Osteoblast (primary cell): ENCODE measurements at regions not wholly inside any gene's neighbourhood (a gene's known extent, or its start where the extent isn't known, plus 50 kb on each side); places are given as distances from the start of the nearest gene placed in this dataset.
"Not testable (repeated sequence)": the region's sequence is repeated elsewhere in the genome, so short reads cannot be mapped to it uniquely, and the experiment has no call there.

ENCODE experiments used
- DNase-seq: peaks from one replicate; pipeline ENCODE4 v3.0.0; 2011; ENCODE audit warnings: low spot score, mixed read lengths; ENCODE audit not compliant: insufficient read length; ENCODE audit errors: missing footprints
- H2AFZ ChIP-seq: 2 replicates; pipeline ENCODE4 v1.6.0; 2011; ENCODE audit warnings: mild to moderate bottlenecking, low read length
- H3K27ac ChIP-seq: 2 replicates; pipeline ENCODE4 v1.5.1; 2011; ENCODE audit warnings: mild to moderate bottlenecking, low read depth, low read length, moderate library complexity
- H3K27me3 ChIP-seq: 2 replicates; pipeline ENCODE4 v1.6.0; 2012; ENCODE audit warnings: mild to moderate bottlenecking, control low read depth, inconsistent platforms, low read length, moderate library complexity; ENCODE audit not compliant: insufficient read depth
- H3K36me3 ChIP-seq: 2 replicates; pipeline ENCODE4 v1.5.1; 2011; ENCODE audit warnings: mild to moderate bottlenecking, low read length, control low read depth, moderate library complexity; ENCODE audit not compliant: insufficient read depth
- H3K4me1 ChIP-seq: 2 replicates; pipeline ENCODE4 v1.5.1; 2011; ENCODE audit warnings: mild to moderate bottlenecking, low read length, control low read depth, moderate library complexity; ENCODE audit not compliant: insufficient read depth
- H3K4me2 ChIP-seq: 2 replicates; pipeline ENCODE4 v1.6.0; 2011; ENCODE audit warnings: mild to moderate bottlenecking, low read length; ENCODE audit not compliant: insufficient read depth
- H3K4me3 ChIP-seq: fragments of 200-600 bp; sonication (generic); 3 replicates; pipeline ENCODE4 v1.5.1; 2012; ENCODE audit warnings: mild to moderate bottlenecking, low read length, inconsistent platforms; ENCODE audit not compliant: insufficient read depth
- H3K79me2 ChIP-seq: 2 replicates; pipeline ENCODE4 v1.6.0; 2012; ENCODE audit warnings: mild to moderate bottlenecking, low read length, control low read depth, inconsistent platforms; ENCODE audit not compliant: insufficient read depth
- H3K9me3 ChIP-seq: 2 replicates; pipeline ENCODE4 v1.5.1; 2011; ENCODE audit warnings: low read depth, low read length, control low read depth
- H4K20me1 ChIP-seq: 2 replicates; pipeline ENCODE4 v1.6.0; 2012; ENCODE audit warnings: mild to moderate bottlenecking, low read length, control low read depth; ENCODE audit not compliant: insufficient read depth

DNA sequence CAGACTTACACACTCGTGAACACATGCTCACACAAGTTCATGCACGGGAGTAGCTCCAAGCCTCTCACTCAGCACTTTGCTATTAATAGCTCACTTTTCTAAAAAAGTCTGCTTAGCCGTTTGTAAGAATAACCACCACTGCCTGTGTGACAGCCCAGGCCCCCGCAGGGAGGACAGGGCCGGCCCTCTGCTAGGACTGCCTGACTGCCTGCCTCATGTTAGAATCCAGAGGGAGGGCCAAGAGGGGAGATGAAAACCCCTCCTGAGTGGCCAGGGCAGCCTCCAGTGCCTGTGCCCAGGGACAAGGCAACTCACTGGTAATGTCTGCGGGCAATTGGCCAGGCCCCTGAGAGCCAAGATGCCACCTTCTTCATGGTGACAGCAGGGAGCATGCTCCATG is 152.9 kb upstream of the PLGLB2 start:
- not testable (repeated sequence) for DNase-seq, H3K4me3 ChIP-seq, H3K4me1 ChIP-seq

DNA sequence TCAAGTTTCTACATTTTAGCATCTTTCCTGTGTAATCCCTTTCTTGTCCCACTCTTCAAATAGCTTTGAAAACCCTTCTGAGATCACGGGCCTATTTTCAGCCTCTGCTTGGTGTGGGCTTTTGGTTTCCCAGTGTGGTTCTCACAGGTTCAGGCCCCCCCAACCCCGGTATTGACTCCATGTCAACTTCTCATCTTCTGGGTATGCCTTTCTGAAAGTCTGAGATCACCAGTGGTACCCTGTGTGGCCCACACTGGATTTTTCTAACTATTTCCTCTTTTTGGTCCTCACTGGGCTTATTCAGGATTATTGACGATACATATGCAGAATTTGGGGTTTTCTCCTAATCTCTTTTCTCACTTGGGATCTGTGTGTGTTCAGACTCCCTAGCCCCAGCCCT is 146.9 kb upstream of the PLGLB2 start:
- H3K4me3 ChIP-seq, H3K27ac ChIP-seq, H4K20me1 ChIP-seq, DNase-seq, H3K27me3 ChIP-seq, H3K9me3 ChIP-seq, H3K4me1 ChIP-seq, H3K79me2 ChIP-seq, H3K36me3 ChIP-seq, H3K4me2 ChIP-seq, H2AFZ ChIP-seq: not testable (repeated sequence)

More for the DNA sequence above, 152.9 kb upstream of the PLGLB2 start:
- not testable (repeated sequence) for H3K27ac ChIP-seq, H3K4me2 ChIP-seq, H2AFZ ChIP-seq, H4K20me1 ChIP-seq, H3K79me2 ChIP-seq, H3K27me3 ChIP-seq, H3K36me3 ChIP-seq, H3K9me3 ChIP-seq

DNA sequence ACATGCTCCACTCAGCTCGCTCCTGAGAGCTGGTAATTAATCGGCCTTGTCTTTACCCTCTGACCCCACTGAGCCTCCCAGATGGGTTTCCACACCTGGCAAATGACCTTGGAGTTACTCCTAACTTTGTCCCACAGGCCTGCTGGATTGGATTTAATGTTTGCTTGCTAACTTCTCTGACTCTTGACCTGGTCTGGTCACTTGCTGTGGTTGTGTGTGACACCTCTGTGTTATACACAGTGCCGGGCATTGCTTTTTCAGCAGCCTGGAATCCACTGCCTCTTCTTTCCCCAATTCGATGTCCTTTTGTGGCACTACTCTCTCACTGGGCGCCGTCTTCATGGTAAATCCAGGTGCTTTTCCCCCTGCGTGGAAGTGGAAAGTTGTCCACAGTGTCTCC is 145.8 kb upstream of the PLGLB2 start:
- not testable (repeated sequence) for H3K4me1 ChIP-seq, H4K20me1 ChIP-seq, H3K27me3 ChIP-seq, H2AFZ ChIP-seq, H3K9me3 ChIP-seq, DNase-seq, H3K79me2 ChIP-seq, H3K4me2 ChIP-seq, H3K27ac ChIP-seq, H3K36me3 ChIP-seq, H3K4me3 ChIP-seq

DNA sequence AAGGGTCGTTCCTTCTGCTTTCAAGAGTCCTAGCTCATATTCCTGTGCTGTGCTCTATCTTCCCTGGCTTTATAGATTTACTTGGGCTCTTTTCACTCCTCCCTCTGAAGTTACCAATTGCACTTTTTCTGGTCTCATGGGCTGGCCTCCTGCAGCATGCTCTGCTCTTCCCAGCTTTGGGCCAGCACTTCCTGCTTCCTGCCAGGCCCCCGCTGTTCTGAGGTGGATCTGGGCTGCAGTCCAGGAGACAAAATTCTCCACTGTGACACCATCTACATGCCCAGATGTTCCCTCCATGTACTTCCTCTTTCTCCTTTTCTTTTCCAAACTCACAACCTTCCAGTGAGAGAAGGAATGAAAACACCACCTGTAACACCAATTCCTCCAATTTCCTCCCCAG is 145.2 kb upstream of the PLGLB2 start:
- not testable (repeated sequence) for H3K9me3 ChIP-seq, H3K27me3 ChIP-seq, H3K4me2 ChIP-seq, H2AFZ ChIP-seq, H3K4me1 ChIP-seq, H3K27ac ChIP-seq, H3K4me3 ChIP-seq, DNase-seq, H4K20me1 ChIP-seq, H3K36me3 ChIP-seq, H3K79me2 ChIP-seq

DNA sequence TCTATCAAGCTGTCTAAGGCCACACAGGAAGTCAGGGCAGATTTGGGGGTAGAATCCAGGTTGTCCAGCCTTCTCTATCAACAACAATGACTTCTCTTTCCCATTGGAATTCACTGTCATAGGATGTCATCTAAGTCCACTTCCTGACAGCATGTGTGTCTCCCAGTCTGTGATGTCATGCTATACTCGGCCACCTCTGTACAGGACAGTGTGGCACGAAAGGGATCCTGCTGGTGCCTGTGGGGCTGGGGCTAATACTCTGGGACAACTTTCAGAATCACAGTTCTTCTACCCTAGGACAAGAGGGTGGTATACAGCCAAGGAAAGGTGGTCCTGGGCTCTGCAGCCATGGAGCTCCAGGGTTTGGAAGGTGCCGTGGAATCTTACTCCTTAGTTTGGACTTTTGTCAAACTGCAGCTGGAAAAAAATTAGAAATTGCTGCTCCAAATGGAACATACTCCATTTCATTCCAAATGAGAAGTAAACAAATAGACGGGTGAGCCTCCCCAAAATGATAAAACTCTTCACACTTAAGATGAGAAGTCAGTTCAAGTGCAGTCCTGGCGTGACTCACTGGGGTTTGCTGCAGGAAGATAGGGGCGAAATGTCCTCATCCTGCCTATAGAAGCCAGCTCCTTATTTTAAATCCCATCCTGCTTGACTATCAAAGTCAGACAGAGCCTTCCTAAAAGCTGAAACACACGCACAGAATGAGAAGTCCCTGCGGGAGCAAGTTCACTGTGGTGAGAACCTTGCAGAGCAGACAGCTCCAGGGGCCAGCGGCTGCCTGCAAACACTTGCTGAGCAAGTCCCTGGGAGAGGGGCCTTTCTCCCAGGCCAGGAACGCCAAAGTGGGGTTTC is 144.2 kb upstream of the PLGLB2 start:
- not testable (repeated sequence) for H3K27ac ChIP-seq, H3K36me3 ChIP-seq, H3K79me2 ChIP-seq, H3K9me3 ChIP-seq, H4K20me1 ChIP-seq, H3K27me3 ChIP-seq, H3K4me2 ChIP-seq, DNase-seq, H3K4me1 ChIP-seq, H3K4me3 ChIP-seq, H2AFZ ChIP-seq

DNA sequence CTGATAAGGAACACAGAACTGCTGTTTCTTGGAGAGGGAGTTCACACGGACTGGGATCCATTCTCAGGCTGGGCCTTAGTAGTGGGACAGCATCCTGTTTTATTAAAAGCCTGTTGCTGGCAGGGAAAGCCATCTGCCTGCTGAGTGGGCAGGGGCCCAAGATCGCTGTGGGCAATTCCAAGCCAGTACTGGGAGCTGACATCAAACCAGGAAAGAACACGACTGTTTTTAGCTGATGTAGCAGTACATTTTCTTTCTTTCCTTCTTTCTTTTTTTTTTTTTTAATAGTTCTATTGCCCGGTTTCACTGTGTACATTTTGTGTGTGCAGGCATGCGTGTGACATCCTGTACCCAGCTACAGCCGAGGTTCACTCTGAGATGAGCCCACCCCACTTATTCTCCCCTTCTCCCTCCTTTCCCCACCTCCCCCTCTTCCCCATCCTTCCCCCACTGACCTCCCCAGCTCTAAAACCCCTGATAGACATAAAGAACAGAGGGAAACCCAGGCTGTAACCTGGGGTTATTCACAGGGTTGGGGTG is 143.5 kb upstream of the PLGLB2 start:
- H3K4me1 ChIP-seq, DNase-seq, H3K4me2 ChIP-seq, H3K79me2 ChIP-seq, H3K27me3 ChIP-seq, H3K9me3 ChIP-seq, H3K4me3 ChIP-seq, H3K36me3 ChIP-seq, H3K27ac ChIP-seq, H4K20me1 ChIP-seq, H2AFZ ChIP-seq: not testable (repeated sequence)

DNA sequence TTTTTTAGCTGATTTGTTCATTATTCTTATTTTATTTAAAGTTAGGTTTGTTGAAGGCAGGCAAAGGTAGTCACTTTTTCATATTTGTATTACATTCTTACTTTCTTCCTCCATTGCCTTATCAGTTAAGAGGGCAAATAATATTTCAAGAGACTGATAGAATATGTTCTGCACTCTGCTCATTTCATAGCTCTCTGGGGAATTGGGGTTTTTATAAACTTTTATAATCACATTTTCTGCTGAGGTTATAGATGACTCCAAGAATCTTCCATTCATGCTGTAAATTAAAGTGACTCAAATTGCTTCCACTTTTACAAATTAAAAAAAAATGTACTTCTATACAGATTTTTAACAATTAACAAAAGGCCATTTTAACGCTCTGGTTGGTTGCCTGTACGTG is 142.9 kb upstream of the PLGLB2 start:
- not testable (repeated sequence) for H3K36me3 ChIP-seq, H3K27me3 ChIP-seq, H3K9me3 ChIP-seq, H2AFZ ChIP-seq, DNase-seq, H3K4me2 ChIP-seq, H3K4me3 ChIP-seq, H4K20me1 ChIP-seq, H3K4me1 ChIP-seq, H3K27ac ChIP-seq, H3K79me2 ChIP-seq

DNA sequence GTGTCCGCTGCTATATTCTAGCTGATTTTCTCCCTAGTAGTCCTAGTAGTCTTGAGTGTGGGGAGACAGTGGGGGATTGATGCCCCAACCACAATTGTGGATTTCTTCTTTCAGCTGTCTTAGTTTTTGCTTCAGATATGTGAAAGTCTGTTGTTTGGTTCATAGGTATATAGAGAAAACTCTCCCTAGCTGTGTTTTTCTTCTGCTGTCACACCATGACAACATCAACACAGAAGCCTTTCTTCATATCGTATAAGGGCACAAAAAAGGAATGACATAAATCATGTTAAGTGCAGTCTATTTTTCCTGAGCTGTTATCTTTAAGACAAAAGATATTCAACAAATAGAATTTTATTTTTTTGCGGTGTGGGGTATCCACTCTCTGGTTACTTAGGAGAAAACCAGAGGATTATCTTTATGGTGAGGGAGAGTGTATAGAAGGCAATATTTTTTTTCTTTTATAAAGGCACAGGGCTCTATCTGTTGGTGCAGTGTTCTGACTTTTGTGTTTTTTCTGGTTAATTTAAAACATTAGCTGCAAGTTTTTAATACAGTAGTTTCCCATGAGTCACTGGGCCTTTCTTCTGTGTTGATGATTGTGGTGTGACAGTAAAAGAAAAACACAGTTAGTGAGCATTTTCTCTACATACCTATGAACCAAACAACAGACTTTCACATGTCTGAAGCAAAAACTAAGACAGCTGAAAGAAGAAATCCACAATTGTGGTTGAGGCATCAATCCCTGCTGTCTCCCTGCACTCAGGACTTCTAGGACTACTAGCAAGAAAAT is 139.3 kb upstream of the PLGLB2 start:
- not testable (repeated sequence) for H4K20me1 ChIP-seq, H3K9me3 ChIP-seq, H3K4me3 ChIP-seq, H3K79me2 ChIP-seq, H3K27ac ChIP-seq, H3K4me1 ChIP-seq, H3K36me3 ChIP-seq, H3K27me3 ChIP-seq, H2AFZ ChIP-seq, DNase-seq, H3K4me2 ChIP-seq
